Gastroesophageal sphincter (tissue), 4 donors: ENCODE measurements at regions not wholly inside any gene's neighbourhood (a gene's known extent, or its start where the extent isn't known, plus 50 kb on each side); places are given as distances from the start of the nearest gene placed in this dataset.
"Not testable (repeated sequence)": the region's sequence is repeated elsewhere in the genome, so short reads cannot be mapped to it uniquely, and the experiment has no call there.

Experiments
- ATAC-seq: fragments of 150-250 bp; one replicate; pipeline ENCODE4 v1.9.1; 2016; ENCODE audit warnings: mild to moderate bottlenecking, moderate library complexity
- H3K27ac ChIP-seq, 4 donors: fragments of 200-600 bp; sonication (generic) in 3 of 4; 1 replicate in 3 of 4; 2 replicates in 1 of 4; pipeline ENCODE4 v1.5.1; 2016 to 2019
- H3K27me3 ChIP-seq: fragments of 200-600 bp; sonication (generic); one replicate; pipeline ENCODE4 v1.5.1; 2019
- H3K36me3 ChIP-seq, 2 donors: fragments of 200-600 bp; sonication (generic); one replicate each; pipeline ENCODE4 v1.5.1; 2019; ENCODE audit warnings: control low read depth in 1 of 2
- H3K4me1 ChIP-seq, 3 donors: fragments of 200-600 bp; sonication (generic); 1 replicate in 2 of 3; 2 replicates in 1 of 3; pipeline ENCODE4 v1.5.1; 2016 to 2019; ENCODE audit warnings: control low read depth in 2 of 3
- H3K4me3 ChIP-seq, 2 donors: fragments of 200-600 bp; sonication (generic); one replicate each; pipeline ENCODE4 v1.5.1; 2019; ENCODE audit warnings: mild to moderate bottlenecking in 1 of 2, moderate library complexity in 1 of 2
- H3K9me3 ChIP-seq, 3 donors: fragments of 200-600 bp; sonication (generic); one replicate each; pipeline ENCODE4 v1.5.1; 2017 to 2019; ENCODE audit warnings: control low read depth in 2 of 3
- WGBS, 2 donors: methylation state at CpG; one replicate each; pipeline ENCODE4 v1.1.5; 2018; ENCODE audit warnings: low coverage in 1 of 2; 5-methylcytosine and 5-hydroxymethylcytosine counted together

DNA sequence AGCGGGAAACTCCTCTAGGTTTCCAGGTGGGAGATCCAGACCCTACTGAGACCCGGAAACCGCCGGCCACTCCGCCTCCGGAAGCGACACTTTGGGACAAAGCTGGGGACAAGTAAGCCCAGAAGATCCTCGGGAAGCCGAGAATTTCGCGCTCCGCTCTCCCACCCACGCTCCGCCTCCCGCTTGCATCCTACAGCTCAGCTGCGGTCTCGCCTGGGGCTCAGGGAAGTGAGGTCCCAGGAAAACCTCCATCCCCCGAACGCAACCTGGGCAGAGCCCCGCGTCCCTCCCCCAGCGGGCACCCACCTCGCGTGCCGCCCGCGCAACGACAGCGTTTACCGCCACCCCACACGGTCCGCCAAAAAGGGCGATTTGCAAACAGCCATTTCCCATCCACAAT, 4054.7 kb upstream of the TPTE start:
- not testable (repeated sequence) for H3K36me3 ChIP-seq, H3K27ac ChIP-seq, H3K4me3 ChIP-seq, ATAC-seq, H3K9me3 ChIP-seq, H3K4me1 ChIP-seq, H3K27me3 ChIP-seq
- WGBS, 2 donors: no CpG with 5 or more reads among the region's 33 CpGs

DNA sequence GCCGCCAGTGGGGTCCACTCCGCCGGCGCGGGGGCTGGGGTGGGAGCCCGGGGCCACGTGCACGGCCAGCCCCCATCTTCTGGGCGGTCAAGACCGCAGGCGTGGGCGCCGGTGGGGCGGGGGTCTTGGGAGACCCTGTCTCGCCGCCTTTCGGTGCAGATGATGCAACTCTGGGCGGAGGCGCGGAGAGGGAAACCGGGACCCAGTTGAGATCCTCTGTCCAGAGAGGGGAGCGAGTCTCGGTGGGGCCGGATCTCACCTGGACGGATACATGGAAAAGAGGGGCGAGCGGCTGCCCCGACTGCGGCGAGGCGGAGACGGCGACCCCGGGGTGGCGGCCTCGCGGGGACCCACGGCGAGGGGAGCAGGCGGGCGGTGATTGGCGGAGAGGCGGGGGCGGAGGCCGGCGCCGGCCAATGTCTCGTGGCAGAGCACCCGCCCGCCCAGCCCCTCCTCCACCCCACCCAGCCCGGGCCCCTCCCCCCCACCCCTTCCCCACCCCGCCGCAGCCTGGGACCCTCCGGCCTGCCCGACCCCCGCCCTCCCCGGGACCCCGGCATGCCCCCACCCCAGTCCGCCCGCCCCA, 4054.1 kb upstream of the TPTE start:
- ATAC-seq: peak; percentile 81
- peak overlapping the region in 1 of 2 donors; percentile 34 for H3K4me3 ChIP-seq
- no CpG with 5 or more reads among the region's 60 CpGs for WGBS, 2 donors

DNA sequence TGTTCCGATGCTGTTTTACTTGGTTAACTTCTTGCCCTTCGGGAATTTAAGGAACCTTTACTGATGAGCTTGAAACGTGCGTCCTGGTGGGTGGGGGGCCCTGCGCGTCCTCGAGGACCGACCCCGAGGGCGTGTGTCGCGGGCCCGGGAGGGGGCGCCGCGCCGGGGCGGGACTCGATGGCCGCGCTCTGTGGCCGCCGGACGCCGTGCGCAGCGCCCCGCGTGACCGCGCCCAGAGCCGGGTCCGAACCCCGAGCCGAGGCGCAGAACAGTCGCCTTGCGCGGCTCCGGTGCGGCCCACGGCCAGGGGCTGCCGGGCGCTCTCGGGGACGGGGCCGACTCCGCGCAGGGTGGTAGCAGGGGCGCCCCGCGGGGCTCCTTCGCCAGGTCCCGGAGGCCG, 4053.5 kb upstream of the TPTE start:
- H3K36me3 ChIP-seq, H3K4me3 ChIP-seq, H3K27ac ChIP-seq, H3K27me3 ChIP-seq, H3K9me3 ChIP-seq, H3K4me1 ChIP-seq: not testable (repeated sequence)
- no CpG with 5 or more reads among the region's 55 CpGs for WGBS, 2 donors
- peak; percentile 24 for ATAC-seq

More for the DNA sequence above, 4054.1 kb upstream of the TPTE start:
- not testable (repeated sequence) for H3K27me3 ChIP-seq, H3K9me3 ChIP-seq, H3K36me3 ChIP-seq, H3K4me1 ChIP-seq, H3K27ac ChIP-seq

GRCh38 chr21:6468331-6468860, 4053.0 kb upstream of the TPTE start:
- H3K4me3 ChIP-seq, H3K27me3 ChIP-seq, H3K36me3 ChIP-seq, H3K4me1 ChIP-seq, H3K9me3 ChIP-seq, H3K27ac ChIP-seq: not testable (repeated sequence)
- WGBS, 2 donors: no CpG with 5 or more reads among the region's 34 CpGs
- peak; percentile 37 for ATAC-seq

- H3K4me1 ChIP-seq, H3K27me3 ChIP-seq, H3K27ac ChIP-seq, H3K9me3 ChIP-seq, H3K36me3 ChIP-seq, ATAC-seq, H3K4me3 ChIP-seq: not testable (repeated sequence)
- no CpG with 5 or more reads among the region's 25 CpGs for WGBS, 2 donors
These were observed 4047.0 kb upstream of the TPTE start for GRCh38 chr21:6474250-6474968.

- H3K9me3 ChIP-seq, H3K27ac ChIP-seq, H3K27me3 ChIP-seq, H3K36me3 ChIP-seq, H3K4me3 ChIP-seq, H3K4me1 ChIP-seq, ATAC-seq: not testable (repeated sequence)
- WGBS, 2 donors: no CpG with 5 or more reads among the region's 17 CpGs
These were observed 4040.3 kb upstream of the TPTE start for GRCh38 chr21:6481116-6481515.

- not testable (repeated sequence) for ATAC-seq, H3K27ac ChIP-seq, H3K4me3 ChIP-seq, H3K4me1 ChIP-seq, H3K9me3 ChIP-seq, H3K27me3 ChIP-seq, H3K36me3 ChIP-seq
- no CpG with 5 or more reads among the region's 3 CpGs for WGBS, 2 donors
These were observed 4038.8 kb upstream of the TPTE start for GRCh38 chr21:6482616-6483015.

- not testable (repeated sequence) for H3K27me3 ChIP-seq, H3K27ac ChIP-seq, ATAC-seq, H3K36me3 ChIP-seq, H3K9me3 ChIP-seq, H3K4me3 ChIP-seq, H3K4me1 ChIP-seq
- no CpG with 5 or more reads among the region's 4 CpGs for WGBS, 2 donors
These were observed 4037.7 kb upstream of the TPTE start for GRCh38 chr21:6483645-6484044.

GRCh38 chr21:6486821-6487220, 4034.6 kb upstream of the TPTE start:
- not testable (repeated sequence) for H3K36me3 ChIP-seq, H3K27me3 ChIP-seq, H3K27ac ChIP-seq, H3K9me3 ChIP-seq, H3K4me1 ChIP-seq, H3K4me3 ChIP-seq, ATAC-seq
- WGBS, 2 donors: no CpG with 5 or more reads among the region's 26 CpGs

DNA sequence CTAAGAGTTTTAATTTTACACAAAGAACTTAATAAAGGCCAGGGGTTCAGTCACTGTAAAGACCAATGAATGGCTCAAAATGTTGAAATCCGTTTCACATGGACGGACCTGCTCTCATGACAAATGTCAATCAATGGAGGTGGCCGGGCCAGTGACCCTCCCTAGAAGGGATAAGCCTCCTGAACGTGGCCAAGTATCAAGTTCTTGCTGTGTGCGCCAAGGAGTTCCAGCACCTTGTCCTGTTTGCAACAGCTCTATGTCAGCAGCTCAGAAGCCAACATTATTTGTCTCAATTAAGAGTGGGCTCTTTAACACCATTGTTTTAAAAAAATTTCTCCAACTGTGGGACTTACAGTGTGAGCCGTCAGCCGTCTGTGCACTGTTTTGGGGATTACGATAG, 4028.7 kb upstream of the TPTE start:
- H3K9me3 ChIP-seq, ATAC-seq, H3K4me3 ChIP-seq, H3K27ac ChIP-seq, H3K36me3 ChIP-seq, H3K27me3 ChIP-seq, H3K4me1 ChIP-seq: not testable (repeated sequence)
- no CpG with 5 or more reads among the region's 8 CpGs for WGBS, 2 donors

- H3K4me3 ChIP-seq, H3K4me1 ChIP-seq, ATAC-seq, H3K36me3 ChIP-seq, H3K27me3 ChIP-seq, H3K27ac ChIP-seq, H3K9me3 ChIP-seq: not testable (repeated sequence)
- no CpG with 5 or more reads among the region's 4 CpGs for WGBS, 2 donors
These were observed 4027.4 kb upstream of the TPTE start for GRCh38 chr21:6493957-6494356.

DNA sequence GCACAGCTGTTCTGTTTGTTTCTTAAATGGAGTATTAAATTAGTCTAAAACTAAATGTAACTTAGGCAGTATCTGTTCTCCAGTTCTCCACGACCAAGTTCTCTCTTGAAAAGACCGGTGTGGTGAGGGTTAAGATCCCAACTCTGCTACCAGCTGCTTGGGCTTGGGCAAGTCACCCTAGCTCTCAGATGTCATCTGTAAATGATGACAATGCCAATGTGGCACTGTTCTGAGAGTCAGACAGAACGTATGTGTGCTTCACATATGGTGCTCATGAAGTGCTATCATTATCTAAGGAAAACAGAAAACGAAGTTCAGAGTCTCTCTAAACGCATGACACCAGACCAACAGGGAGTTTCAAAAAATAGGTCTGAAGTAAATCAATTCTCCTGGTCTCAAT, 4025.0 kb upstream of the TPTE start:
- H3K4me3 ChIP-seq, ATAC-seq, H3K9me3 ChIP-seq, H3K36me3 ChIP-seq, H3K27me3 ChIP-seq, H3K4me1 ChIP-seq, H3K27ac ChIP-seq: not testable (repeated sequence)
- WGBS, 2 donors: no CpG with 5 or more reads among the region's 5 CpGs

GRCh38 chr21:6498716-6499115, 4022.7 kb upstream of the TPTE start:
- H3K27ac ChIP-seq: peak overlapping the region in 2 of 4 donors; percentile 81 to 84
- H3K36me3 ChIP-seq, H3K27me3 ChIP-seq, H3K4me1 ChIP-seq, H3K9me3 ChIP-seq: not testable (repeated sequence)
- no CpG with 5 or more reads among the region's 55 CpGs for WGBS, 2 donors
- ATAC-seq: peak; percentile 60
- peak overlapping the region in 1 of 2 donors; percentile 60 for H3K4me3 ChIP-seq
